Small intestine (tissue), 7 donors: ENCODE measurements at regions not wholly inside any gene's neighbourhood (a gene's known extent, or its start where the extent isn't known, plus 50 kb on each side); places are given as distances from the start of the nearest gene placed in this dataset.

Source experiments
- DNase-seq, 2 donors: peaks; one replicate each; pipeline versions ENCODE4 v3.0.0 to v3.0.0-alpha.2; 2013
- FAIRE-seq: peaks from 2 replicates; lab custom pipeline; 2012; peaks lifted over from hg19 to GRCh38; lab: Jason Lieb, UNC
- H3K27ac ChIP-seq, 3 donors: one replicate each; pipeline ENCODE4 v1.5.1; 2013; ENCODE audit warnings: low read length in 2 of 3, mild to moderate bottlenecking in 2 of 3, control low read depth in 1 of 3, inconsistent platforms in 1 of 3, low read depth in 1 of 3, moderate library complexity in 1 of 3
- H3K27me3 ChIP-seq, 3 donors: one replicate each; pipeline ENCODE4 v1.6.1; 2013; ENCODE audit warnings: low read length in 3 of 3, inconsistent platforms in 1 of 3; ENCODE audit not compliant: control insufficient read depth in 3 of 3, insufficient read depth in 3 of 3
- H3K36me3 ChIP-seq, 3 donors: one replicate each; pipeline ENCODE4 v1.6.1; 2013; ENCODE audit warnings: low read length in 3 of 3, inconsistent platforms in 1 of 3, low read depth in 1 of 3, mild to moderate bottlenecking in 1 of 3, moderate library complexity in 1 of 3; ENCODE audit not compliant: control insufficient read depth in 3 of 3, insufficient read depth in 2 of 3
- H3K4me1 ChIP-seq, 3 donors: one replicate each; pipeline ENCODE4 v1.6.1; 2013; ENCODE audit warnings: low read length in 2 of 3, inconsistent platforms in 1 of 3, low read depth in 1 of 3, mild to moderate bottlenecking in 1 of 3, moderate library complexity in 1 of 3; ENCODE audit not compliant: control insufficient read depth in 3 of 3, insufficient read depth in 2 of 3
- H3K4me3 ChIP-seq, 3 donors: one replicate each; pipeline ENCODE4 v1.5.1; 2013; ENCODE audit warnings: low read length in 3 of 3, control low read depth in 1 of 3, inconsistent platforms in 1 of 3, low read depth in 1 of 3, mild to moderate bottlenecking in 1 of 3, moderate library complexity in 1 of 3
- H3K9me3 ChIP-seq, 2 donors: one replicate each; pipeline ENCODE4 v1.6.1; 2013; ENCODE audit warnings: low read depth in 1 of 2, low read length in 1 of 2; ENCODE audit not compliant: control insufficient read depth in 2 of 2, insufficient read depth in 1 of 2
- WGBS, 3 donors: extraction: QIAGEN DNeasy Blood & Tissue Kit; methylation state at CpG; one replicate each; pipeline ENCODE4 v1.1.7; 2013; 5-methylcytosine and 5-hydroxymethylcytosine counted together
- donor health status: healthy with polysubstance abuse.
- donor health status: control.
- donor health status: control.
- donor health status: Bipolar disorder and iron deficiency.
- donor health status: healthy.

DNA sequence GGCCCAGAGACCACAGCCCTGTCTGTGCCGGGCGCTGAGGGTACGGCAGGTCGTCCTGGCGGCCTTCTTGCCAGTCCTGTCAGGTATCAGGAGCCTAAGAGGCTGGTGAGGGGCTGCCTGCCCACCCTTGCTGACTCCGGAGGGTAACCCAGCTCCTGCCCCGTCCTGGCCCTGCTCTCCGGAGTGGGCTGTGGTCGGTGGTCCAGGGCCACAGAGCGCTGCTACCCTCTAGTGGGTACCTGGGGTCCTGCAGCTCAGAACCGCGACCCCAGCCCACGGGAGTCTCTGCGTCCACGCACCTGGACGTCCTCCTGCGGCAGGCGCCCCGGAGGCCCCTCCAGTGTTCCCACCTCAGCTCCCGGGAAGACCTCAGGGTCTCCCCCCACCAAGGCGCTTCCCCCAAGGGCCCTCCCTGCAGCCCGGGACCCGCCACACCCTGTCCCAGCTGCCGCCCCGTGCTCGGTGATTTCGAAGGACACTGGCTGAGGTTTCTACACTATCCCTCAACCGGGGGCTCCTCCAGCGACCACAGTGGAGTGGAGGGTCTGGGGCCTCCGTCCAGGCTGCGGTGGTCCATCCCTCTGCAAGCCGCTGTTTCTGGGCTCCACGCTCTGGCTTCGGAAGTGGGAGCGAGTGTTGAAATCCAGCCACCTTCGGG is 75.9 kb upstream of the FBRSL1 start:
- Histone ChIP-seq H3K27ac (no peak overlapping the region), H3K36me3 (no peaks in the 10 kb centered on the region), H3K27me3 (peaks cover 0 to 6% (median 0%) of the 10 kb centered on the region in 3 donors), H3K4me3 (no peak overlapping the region), H3K4me1 (peaks cover 0 to 13% (median 0%) of the 10 kb centered on the region in 3 donors), H3K9me3 (no peaks in the 10 kb centered on the region)
- 32 to 37% (median 37%) methylated on average over 36 of the region's 36 CpGs for WGBS, 3 donors
- DNase-seq (peak in 1 of 2 donors; percentile 18), FAIRE-seq (no peak)

DNA sequence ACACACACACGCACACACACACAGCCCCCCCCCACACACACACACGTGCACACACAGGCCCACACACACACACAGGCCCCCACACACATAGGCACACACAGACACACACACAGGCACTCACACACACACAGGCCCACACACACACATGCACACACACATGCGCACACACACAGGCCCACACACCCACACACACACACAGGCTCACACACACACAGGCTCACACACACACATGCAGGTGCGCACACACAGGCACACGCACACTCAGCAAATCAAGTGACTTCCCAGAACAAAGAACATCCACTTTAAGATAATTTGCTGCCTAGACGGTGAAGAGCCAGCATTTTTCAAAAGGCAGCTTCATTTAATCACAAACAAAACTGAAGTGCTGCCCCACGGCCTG is 78.5 kb upstream of the FBRSL1 start:
- no peaks in the 10 kb centered on the region for H3K9me3 ChIP-seq
- no peak for FAIRE-seq
- no peaks in the 10 kb centered on the region for H3K36me3 ChIP-seq
- H3K4me3 ChIP-seq = no peak overlapping the region
- no peak overlapping the region for H3K27ac ChIP-seq
- H3K4me1 ChIP-seq = peaks cover 0 to 13% (median 0%) of the 10 kb centered on the region in 3 donors
- no peak for DNase-seq
- WGBS, 3 donors = 69 to 72% (median 69%) methylated on average over 6 to 7 of the region's 7 CpGs
- H3K27me3 ChIP-seq = peaks cover 0 to 5% (median 3%) of the 10 kb centered on the region in 3 donors

DNA sequence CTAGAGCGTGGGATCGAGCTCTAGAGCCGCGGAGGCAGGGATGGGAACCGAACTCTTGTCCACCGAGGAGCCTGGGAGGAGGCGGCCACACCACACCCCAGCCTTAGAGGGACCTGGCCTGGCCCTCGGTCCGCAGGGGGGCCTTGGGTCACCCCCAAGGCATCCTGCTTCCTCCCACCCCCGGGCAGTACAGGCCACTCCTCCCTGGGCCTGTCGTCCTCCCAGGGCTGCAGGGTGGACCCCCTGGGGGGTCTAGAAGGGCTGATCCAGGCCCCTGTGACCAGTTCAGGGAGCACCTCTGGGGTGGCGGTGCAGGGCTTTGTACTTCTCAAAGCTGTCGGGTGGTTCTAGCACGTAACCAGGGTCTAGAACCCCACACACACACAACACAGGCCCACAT is 79.1 kb upstream of the FBRSL1 start:
- no peak overlapping the region for H3K4me3 ChIP-seq
- no peak for FAIRE-seq
- 82 to 89% (median 86%) methylated on average over 11 to 14 of the region's 14 CpGs for WGBS, 3 donors

DNA sequence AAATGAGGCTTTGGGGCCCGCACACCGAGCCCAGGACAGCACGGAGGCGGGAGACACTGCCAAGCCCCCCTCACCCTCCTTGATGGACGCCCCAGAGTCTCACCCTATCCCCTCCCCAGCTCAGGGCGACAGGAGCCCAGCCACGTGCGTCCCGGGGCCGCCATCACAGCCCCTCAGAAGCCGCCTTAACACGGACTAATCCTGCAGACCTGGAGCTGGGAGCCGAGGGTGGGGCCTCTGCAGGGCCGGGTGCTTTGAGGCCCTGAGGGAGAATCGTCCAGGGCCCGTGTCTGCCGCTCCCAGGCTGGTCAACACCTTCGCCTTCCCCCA is 79.7 kb upstream of the FBRSL1 start:
- WGBS, 3 donors = 63 to 78% (median 67%) methylated on average over 17 to 18 of the region's 18 CpGs
- peaks cover 0 to 7% (median 3%) of the 10 kb centered on the region in 3 donors for H3K27me3 ChIP-seq
- H3K4me3 ChIP-seq = no peak overlapping the region
- H3K4me1 ChIP-seq = peaks cover 0 to 13% (median 0%) of the 10 kb centered on the region in 3 donors
- FAIRE-seq (no peak), DNase-seq (no peak)
- no peaks in the 10 kb centered on the region for H3K9me3 ChIP-seq
- H3K36me3 ChIP-seq = no peaks in the 10 kb centered on the region
- H3K27ac ChIP-seq = no peak overlapping the region

More for the DNA sequence above, 79.1 kb upstream of the FBRSL1 start:
- Histone ChIP-seq H3K4me1 (peaks cover 0 to 13% (median 0%) of the 10 kb centered on the region in 3 donors), H3K36me3 (no peaks in the 10 kb centered on the region), H3K9me3 (no peaks in the 10 kb centered on the region), H3K27me3 (peaks cover 0 to 5% (median 3%) of the 10 kb centered on the region in 3 donors), H3K27ac (no peak overlapping the region)
- no peak for DNase-seq

GRCh38 chr12:132409495-132410295 is 80.3 kb upstream of the FBRSL1 start:
- H3K27me3 ChIP-seq = peaks cover 0 to 7% (median 3%) of the 10 kb centered on the region in 3 donors
- WGBS, 3 donors = 52 to 84% (median 61%) methylated on average over 39 to 42 of the region's 42 CpGs
- FAIRE-seq = no peak

GRCh38 chr12:132408626-132409494 is 79.5 kb upstream of the GALNT9 start:
- FAIRE-seq (no peak), DNase-seq (no peak)
- Histone ChIP-seq H3K36me3 (no peaks in the 10 kb centered on the region), H3K27ac (no peak overlapping the region), H3K4me1 (peaks cover 0 to under 1% (median 0%) of the 10 kb centered on the region in 3 donors), H3K4me3 (no peak overlapping the region), H3K9me3 (no peaks in the 10 kb centered on the region), H3K27me3 (peaks cover 0 to 7% (median 3%) of the 10 kb centered on the region in 3 donors)
- WGBS, 3 donors = 50 to 77% (median 64%) methylated on average over 31 to 33 of the region's 33 CpGs

More at GRCh38 chr12:132409495-132410295, 80.3 kb upstream of the FBRSL1 start:
- Histone ChIP-seq H3K27ac (no peak overlapping the region), H3K9me3 (no peaks in the 10 kb centered on the region), H3K4me1 (peaks cover 0 to 9% (median 0%) of the 10 kb centered on the region in 3 donors), H3K36me3 (no peaks in the 10 kb centered on the region), H3K4me3 (no peak overlapping the region)
- DNase-seq = no peak

DNA sequence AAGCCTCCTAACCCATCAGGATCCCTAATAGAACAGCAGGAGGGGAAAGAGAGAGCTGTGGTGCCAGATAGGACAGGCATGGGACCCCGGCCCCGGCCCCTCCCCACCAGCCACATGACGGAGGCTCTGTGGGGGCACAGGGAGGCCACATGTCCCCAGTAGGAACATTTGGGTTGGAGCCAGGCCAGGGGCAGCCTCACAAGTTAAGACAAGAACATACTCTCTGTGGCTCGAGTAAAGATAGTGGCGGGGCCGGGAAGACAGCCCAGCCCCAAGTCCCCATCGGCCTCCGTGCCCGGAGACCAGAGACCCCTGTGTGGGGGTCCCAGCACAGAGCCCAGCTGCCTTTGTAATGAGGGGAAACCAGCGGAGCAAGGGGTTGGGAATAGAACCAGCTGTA is 78.6 kb upstream of the GALNT9 start:
- no peaks in the 10 kb centered on the region for H3K4me1 ChIP-seq
- FAIRE-seq = no peak
- H3K27me3 ChIP-seq = peaks cover 0 to 7% (median 3%) of the 10 kb centered on the region in 3 donors

GRCh38 chr12:132407451-132407961 is 78.1 kb upstream of the GALNT9 start:
- no peak overlapping the region for H3K4me3 ChIP-seq
- no peaks in the 10 kb centered on the region for H3K9me3 ChIP-seq
- peaks cover 0 to 9% (median 3%) of the 10 kb centered on the region in 3 donors for H3K27me3 ChIP-seq
- WGBS, 3 donors = 54 to 64% (median 54%) methylated on average over 19 to 32 of the region's 32 CpGs
- DNase-seq = no peak
- no peak overlapping the region for H3K27ac ChIP-seq
- H3K4me1 ChIP-seq = no peaks in the 10 kb centered on the region
- no peaks in the 10 kb centered on the region for H3K36me3 ChIP-seq
- FAIRE-seq = no peak

More for the DNA sequence above, 78.6 kb upstream of the GALNT9 start:
- Histone ChIP-seq H3K36me3 (no peaks in the 10 kb centered on the region), H3K9me3 (no peaks in the 10 kb centered on the region), H3K27ac (no peak overlapping the region), H3K4me3 (no peak overlapping the region)
- WGBS, 3 donors = 72 to 78% (median 78%) methylated on average over 8 to 10 of the region's 10 CpGs
- DNase-seq = no peak
